ENCODE measurements at regions not wholly inside any gene's neighbourhood (a gene's known extent, or its start where the extent isn't known, plus 50 kb on each side); places are given as distances from the start of the nearest gene placed in this dataset.
"Not testable (repeated sequence)": the region's sequence is repeated elsewhere in the genome, so short reads cannot be mapped to it uniquely, and the experiment has no call there.

- DNase-seq (ENCODE audit: low spot score) = no peak
Observed at GRCh38 chr9:71587576-71588362, 180.5 kb downstream of the CEMIP2 start.

- no peak for DNase-seq (ENCODE audit: low spot score)
Observed at GRCh38 chr9:71583792-71584191, 184.5 kb downstream of the CEMIP2 start.

GRCh38 chr9:71582347-71582746, 186.0 kb downstream of the CEMIP2 start:
- DNase-seq (ENCODE audit: low spot score) = no peak

GRCh38 chr9:71581101-71581500, 187.2 kb downstream of the CEMIP2 start:
- no peak for DNase-seq (ENCODE audit: low spot score)

GRCh38 chr9:71571186-71571585, 197.1 kb downstream of the CEMIP2 start:
- no peak for DNase-seq (ENCODE audit: low spot score)

GRCh38 chr9:71567890-71568289, 200.4 kb downstream of the CEMIP2 start:
- DNase-seq (ENCODE audit: low spot score) = no peak

GRCh38 chr9:71562140-71562539, 206.2 kb downstream of the CEMIP2 start:
- DNase-seq (ENCODE audit: low spot score) = no peak

GRCh38 chr9:71557310-71557709, 211.0 kb downstream of the CEMIP2 start:
- no peak for DNase-seq (ENCODE audit: low spot score)

GRCh38 chr9:71552480-71552879, 215.8 kb downstream of the CEMIP2 start:
- no peak for DNase-seq (ENCODE audit: low spot score)

- no peak for DNase-seq (ENCODE audit: low spot score)
Observed at GRCh38 chr9:71549023-71549422, 219.3 kb downstream of the CEMIP2 start.

GRCh38 chr9:71544464-71544863, 223.8 kb downstream of the CEMIP2 start:
- no peak for DNase-seq (ENCODE audit: low spot score)

GRCh38 chr9:71541436-71541835, 226.9 kb downstream of the CEMIP2 start:
- no peak for DNase-seq (ENCODE audit: low spot score)

GRCh38 chr9:71524996-71525580, 243.2 kb downstream of the CEMIP2 start:
- no peak for DNase-seq (ENCODE audit: low spot score)

GRCh38 chr9:71524516-71524915, 243.8 kb downstream of the CEMIP2 start:
- DNase-seq (ENCODE audit: low spot score) = no peak

GRCh38 chr9:71521132-71521531, 247.2 kb downstream of the CEMIP2 start:
- DNase-seq (ENCODE audit: low spot score) = no peak

GRCh38 chr9:71519098-71519696, 249.1 kb downstream of the CEMIP2 start:
- DNase-seq (ENCODE audit: low spot score) = no peak

- no peak for DNase-seq (ENCODE audit: low spot score)
Observed at GRCh38 chr9:71518045-71518827, 250.1 kb downstream of the CEMIP2 start.

GRCh38 chr9:71515626-71516025, 252.7 kb downstream of the CEMIP2 start:
- no peak for DNase-seq (ENCODE audit: low spot score)

GRCh38 chr9:71515107-71515506, 253.2 kb downstream of the CEMIP2 start:
- DNase-seq (ENCODE audit: low spot score) = no peak

- no peak for DNase-seq (ENCODE audit: low spot score)
Observed at GRCh38 chr9:71514344-71514975, 253.9 kb downstream of the CEMIP2 start.

- DNase-seq (ENCODE audit: low spot score) = peak; percentile 41
Observed at GRCh38 chr9:71509054-71509453, 259.3 kb downstream of the CEMIP2 start.

GRCh38 chr9:71508141-71508540, 260.2 kb downstream of the CEMIP2 start:
- not testable (repeated sequence) for DNase-seq (ENCODE audit: low spot score)

All from kidney capillary endothelial cell (primary cell).